HL-60 (cell line): ENCODE measurements at regions not wholly inside any gene's neighbourhood (a gene's known extent, or its start where the extent isn't known, plus 50 kb on each side); places are given as distances from the start of the nearest gene placed in this dataset.

Experiments used
- DNase-seq, 2 experiments: peaks; one replicate each; pipeline ENCODE4 v3.0.0-alpha.2; 2010 to 2020; ENCODE audit warnings: low read depth in 1 of 2, low spot score in 1 of 2
- H3K27ac ChIP-seq: fragments of 250-450 bp; sonication (Bioruptor Pico); replicated peaks from 2 replicates; pipeline ENCODE4 v1.5.1; 2020; ENCODE audit warnings: mild to moderate bottlenecking, moderate library complexity
- H3K27me3 ChIP-seq: fragments of 250-450 bp; sonication (Bioruptor Pico); 2 replicates; pipeline ENCODE4 v1.5.1; 2021; ENCODE audit warnings: mild to moderate bottlenecking, moderate library complexity; ENCODE audit not compliant: insufficient read depth, poor library complexity, severe bottlenecking
- H3K4me3 ChIP-seq: replicated peaks from 2 replicates; pipeline ENCODE4 v1.5.1; 2011; ENCODE audit warnings: mild to moderate bottlenecking, control low read depth, low read length; ENCODE audit not compliant: insufficient read depth
- CTCF ChIP-seq: IDR thresholded peaks from one replicate; pipeline ENCODE4 v1.5.1; 2011; ENCODE audit warnings: low read length, control low read depth, inconsistent platforms; ENCODE audit not compliant: insufficient read depth
- GABPA ChIP-seq: IDR thresholded peaks from 2 replicates; pipeline ENCODE4 v1.6.1; 2012; ENCODE audit warnings: low read depth
- POLR2AphosphoS5 ChIP-seq: IDR thresholded peaks from 2 replicates; pipeline ENCODE4 v1.6.1; 2012; ENCODE audit warnings: low read depth
- REST ChIP-seq: IDR thresholded peaks from 2 replicates; pipeline ENCODE4 v1.6.1; 2012; ENCODE audit warnings: low read depth; ENCODE audit not compliant: insufficient replicate concordance
- SPI1 ChIP-seq: IDR thresholded peaks from 2 replicates; pipeline ENCODE4 v1.6.1; 2012; ENCODE audit warnings: low read depth, mild to moderate bottlenecking, borderline replicate concordance

- no peak for DNase-seq
- Histone ChIP-seq H3K4me3 (no peak overlapping the region), H3K27ac (no peak overlapping the region), H3K27me3 (no peaks in the 10 kb centered on the region)
- TF ChIP-seq SPI1: no peak
- TF ChIP-seq GABPA: no peak
- no peak for TF ChIP-seq CTCF
- no peak for TF ChIP-seq POLR2AphosphoS5
- no peak for TF ChIP-seq REST
These were observed 887.4 kb downstream of the REEP3 start for GRCh38 chr10:64408391-64409183.

- TF ChIP-seq REST (no peak), CTCF (no peak), SPI1 (no peak), GABPA (no peak), POLR2AphosphoS5 (no peak)
- Histone ChIP-seq H3K4me3 (no peak overlapping the region), H3K27me3 (no peaks in the 10 kb centered on the region), H3K27ac (no peak overlapping the region)
- DNase-seq: no peak
These were observed 888.1 kb downstream of the REEP3 start for GRCh38 chr10:64409349-64409748.

DNA sequence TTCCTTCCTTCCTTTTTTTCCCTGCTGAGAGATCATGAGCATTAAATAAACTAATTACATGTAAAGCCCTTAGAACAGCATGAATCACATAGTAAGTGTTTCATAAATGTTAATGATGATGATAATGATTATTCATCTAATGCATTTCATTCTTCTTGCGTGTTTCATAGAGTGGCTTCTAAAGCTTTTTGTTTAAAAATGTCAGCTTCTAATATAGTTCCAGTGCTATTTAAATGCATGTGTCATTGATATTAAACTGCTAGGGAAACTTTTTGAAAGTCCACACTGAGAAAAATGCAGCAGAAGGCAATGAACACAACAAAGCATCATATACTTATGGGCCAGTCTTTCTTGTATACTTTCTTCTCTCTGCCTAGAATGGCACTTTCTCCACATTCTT, 894.8 kb downstream of the REEP3 start:
- H3K4me3 ChIP-seq: no peak overlapping the region
- no peak for DNase-seq
- TF ChIP-seq CTCF: no peak
- no peak for TF ChIP-seq SPI1
- no peak for TF ChIP-seq GABPA
- TF ChIP-seq REST: no peak
- no peak for TF ChIP-seq POLR2AphosphoS5
- no peak overlapping the region for H3K27ac ChIP-seq
- H3K27me3 ChIP-seq: no peaks in the 10 kb centered on the region
